Fibroblast of peridontal ligament (primary cell): ENCODE measurements at regions not wholly inside any gene's neighbourhood (a gene's known extent, or its start where the extent isn't known, plus 50 kb on each side); places are given as distances from the start of the nearest gene placed in this dataset.
"Not testable (repeated sequence)": the region's sequence is repeated elsewhere in the genome, so short reads cannot be mapped to it uniquely, and the experiment has no call there.

Source experiments
- DNase-seq: peaks from one replicate; pipeline ENCODE4 v3.0.0-alpha.2; 2010; ENCODE audit errors: extremely low read depth

DNA sequence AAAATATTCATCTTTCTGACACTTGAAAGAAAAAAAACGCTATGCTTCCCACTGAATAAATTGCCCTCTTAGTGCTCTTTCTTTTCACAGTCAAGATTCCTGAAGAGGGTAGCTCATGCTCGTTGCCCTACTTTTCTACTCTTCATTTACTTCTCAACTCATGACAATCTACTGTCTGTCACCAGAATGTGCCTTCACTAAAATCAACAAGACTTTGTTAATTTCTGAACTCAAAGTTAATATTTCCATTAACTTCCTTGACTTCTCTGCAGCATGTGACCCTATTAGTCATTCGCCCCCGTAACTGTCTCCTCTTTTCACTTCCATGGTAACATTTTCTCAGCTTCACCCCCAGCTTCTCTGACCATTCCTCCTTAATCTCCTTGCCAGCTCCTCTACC, 98.9 kb upstream of the MAPRE2 start:
- DNase-seq: no peak

DNA sequence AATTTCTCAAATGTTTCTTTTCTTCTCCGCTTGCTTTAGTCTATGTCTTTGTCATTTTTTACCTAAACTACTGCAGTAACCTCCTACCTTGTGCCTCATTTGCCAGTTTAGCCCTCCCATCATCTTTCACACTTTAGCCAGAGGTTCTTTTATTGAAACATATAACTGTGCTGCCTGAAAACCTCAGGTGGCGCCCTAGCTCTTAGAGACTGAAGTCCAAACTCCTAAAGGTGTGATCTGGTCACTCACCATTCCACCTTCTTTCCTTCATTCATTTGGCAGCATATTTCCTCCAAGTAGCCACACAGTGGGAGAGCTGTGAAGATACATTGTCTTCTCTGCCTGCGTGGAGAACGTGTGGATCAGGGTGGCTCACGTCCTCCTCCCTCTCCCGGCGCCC, 98.2 kb upstream of the MAPRE2 start:
- no peak for DNase-seq

DNA sequence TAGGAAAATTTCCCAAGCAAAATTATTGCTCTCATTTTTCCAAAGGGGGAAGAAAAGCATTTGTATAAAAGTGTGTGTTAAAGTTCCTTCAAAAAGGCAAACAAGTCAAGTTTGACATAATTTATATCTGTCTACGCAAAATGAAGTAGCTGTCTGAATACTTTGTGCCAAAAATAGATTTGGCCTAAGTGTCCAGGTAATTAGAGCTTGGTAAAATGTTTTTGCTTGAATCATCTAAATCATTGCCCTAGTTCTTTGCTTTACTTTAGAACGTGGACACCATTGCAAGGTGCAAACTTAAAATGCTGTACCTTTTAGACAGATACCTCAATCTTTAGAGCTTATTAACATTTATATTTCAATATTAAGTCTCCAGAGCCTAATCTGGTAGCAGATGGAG, 97.6 kb upstream of the MAPRE2 start:
- DNase-seq: no peak

DNA sequence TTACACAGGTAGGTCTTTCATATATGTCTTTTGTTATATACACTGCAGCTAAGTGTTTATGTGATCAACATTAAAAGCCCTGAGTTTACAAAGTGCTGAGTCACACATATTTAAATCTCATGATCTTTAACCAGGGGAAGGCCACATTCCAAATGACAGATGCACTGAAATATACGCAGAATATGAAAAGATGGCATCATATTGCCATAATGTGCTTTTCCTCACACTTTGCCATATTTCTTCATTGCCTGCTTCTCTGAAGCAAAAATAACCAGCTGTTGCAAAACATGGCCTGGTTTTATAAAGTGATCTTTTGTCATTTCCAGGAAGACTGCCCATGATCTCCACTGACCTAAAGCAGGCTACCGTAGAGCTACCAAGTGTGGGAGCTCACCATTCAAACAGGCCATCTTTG, 93.5 kb upstream of the MAPRE2 start:
- DNase-seq: peak; percentile 68

GRCh38 chr18:34951625-34952379, 89.4 kb upstream of the MAPRE2 start:
- no peak for DNase-seq

DNA sequence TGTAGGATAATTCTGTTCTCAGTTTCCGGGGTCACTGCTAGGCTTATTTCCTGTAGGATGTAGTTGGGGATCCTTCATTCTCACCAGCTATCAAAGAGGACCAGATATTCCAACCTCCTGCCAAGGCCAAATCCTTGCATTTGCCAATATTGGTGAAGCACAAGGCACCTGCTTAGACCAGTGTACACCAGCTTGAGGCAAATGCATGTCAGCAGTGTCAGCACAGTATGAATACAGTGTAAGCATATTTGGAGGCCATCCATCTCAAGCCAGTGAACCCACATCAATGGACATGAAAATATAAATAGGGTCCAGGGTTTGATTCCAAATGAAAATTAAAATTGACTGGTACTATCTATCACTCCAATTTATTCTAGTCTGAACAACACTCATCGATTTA, 88.0 kb upstream of the MAPRE2 start:
- DNase-seq: no peak

- not testable (repeated sequence) for DNase-seq
Measured at GRCh38 chr18:34955494-34955893, 85.7 kb upstream of the MAPRE2 start.

GRCh38 chr18:34956663-34957062, 84.5 kb upstream of the MAPRE2 start:
- peak; percentile 24 for DNase-seq

DNA sequence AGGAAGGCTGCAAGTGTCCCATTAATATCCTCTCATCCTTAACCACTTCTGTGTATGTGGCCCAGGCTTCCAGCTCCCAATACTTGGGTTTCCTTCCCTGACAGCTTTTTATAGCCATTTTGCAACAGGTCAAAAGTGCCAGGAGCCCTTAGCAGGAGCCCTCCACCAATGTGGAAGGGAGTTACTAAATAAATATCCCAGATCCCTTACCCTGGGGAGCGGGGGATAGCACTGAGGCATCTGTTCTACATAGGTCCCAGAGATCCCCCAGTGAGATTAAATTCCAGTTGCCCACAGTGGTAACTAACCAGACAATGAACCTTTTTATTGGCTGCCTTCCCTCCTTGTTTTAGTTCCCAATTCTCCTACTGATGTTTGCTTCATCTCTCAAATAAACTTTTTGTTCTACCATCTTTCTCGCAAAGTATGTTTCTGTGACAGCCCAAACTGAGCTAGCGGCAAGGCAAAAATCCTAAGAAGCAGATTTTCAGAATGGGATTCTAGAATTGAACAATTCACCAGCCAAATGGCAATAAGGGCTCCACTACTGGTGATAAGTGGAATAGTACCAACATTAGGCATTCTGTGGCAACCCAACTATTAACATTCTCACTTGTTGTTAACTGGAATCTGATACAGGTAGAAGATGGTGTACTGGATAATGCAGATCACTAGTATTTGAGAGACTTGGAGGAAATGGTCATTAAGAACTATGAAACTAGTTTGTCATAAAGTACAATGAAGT, 83.9 kb upstream of the MAPRE2 start:
- no peak for DNase-seq

DNA sequence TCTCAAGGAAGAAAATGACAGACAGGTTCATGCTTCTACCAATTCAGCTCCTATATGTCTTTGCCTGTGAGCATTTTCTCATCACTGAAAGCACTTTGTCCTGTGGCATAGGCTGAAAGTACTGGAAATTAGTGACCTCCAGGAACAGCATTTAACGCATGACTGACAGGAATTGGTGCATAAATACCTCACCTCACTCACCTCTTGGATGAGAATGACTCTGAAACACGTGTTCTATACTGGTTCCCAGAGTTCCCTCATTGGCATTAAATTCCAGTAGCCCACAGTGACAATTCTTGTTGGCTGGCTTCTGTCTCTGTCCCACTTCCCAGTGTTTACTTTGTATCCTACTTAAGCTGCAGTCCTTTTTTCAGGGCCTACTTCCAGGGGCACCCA, 83.4 kb upstream of the MAPRE2 start:
- DNase-seq: no peak

- no peak for DNase-seq
Measured at GRCh38 chr18:34959211-34959829, 81.9 kb upstream of the MAPRE2 start.

GRCh38 chr18:34959989-34960388, 81.2 kb upstream of the MAPRE2 start:
- DNase-seq: no peak

DNA sequence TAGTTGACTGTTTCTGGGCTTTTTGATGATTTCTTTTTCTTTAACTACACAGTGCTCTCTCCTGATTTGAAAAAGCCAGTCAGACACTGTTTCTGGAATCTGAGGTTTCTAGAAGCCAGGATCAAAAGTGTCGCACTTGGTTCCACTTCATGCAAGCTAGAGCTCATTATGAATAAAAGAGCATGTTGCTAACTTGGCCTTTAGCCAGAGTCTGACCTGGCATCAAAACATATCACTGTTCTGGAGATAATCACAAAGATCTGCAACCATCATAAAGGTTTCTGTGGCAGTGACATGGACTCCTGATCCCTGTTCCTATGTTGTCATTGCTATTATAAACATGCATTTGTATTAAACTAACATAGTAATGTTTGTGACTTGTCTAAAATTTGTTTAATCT, 76.1 kb upstream of the MAPRE2 start:
- DNase-seq: no peak

DNA sequence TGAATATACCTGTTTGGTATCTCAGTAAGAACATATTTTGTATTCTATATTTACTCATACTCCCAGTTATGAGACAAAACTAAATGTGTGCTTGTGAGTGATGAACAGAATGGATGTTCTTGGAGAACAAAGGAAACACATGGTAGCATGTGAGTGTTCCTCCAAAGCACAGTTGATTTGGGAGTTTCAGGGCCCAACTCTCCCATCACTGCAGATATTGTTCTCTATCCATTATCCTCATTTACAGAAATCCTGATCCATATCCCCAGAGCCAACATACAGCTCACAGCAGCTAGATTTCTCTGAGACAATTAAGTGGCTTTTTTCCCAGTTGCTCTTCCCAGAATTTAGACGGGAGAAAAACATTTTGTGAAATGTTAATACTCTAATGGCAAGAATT, 75.6 kb upstream of the MAPRE2 start:
- DNase-seq: no peak

DNA sequence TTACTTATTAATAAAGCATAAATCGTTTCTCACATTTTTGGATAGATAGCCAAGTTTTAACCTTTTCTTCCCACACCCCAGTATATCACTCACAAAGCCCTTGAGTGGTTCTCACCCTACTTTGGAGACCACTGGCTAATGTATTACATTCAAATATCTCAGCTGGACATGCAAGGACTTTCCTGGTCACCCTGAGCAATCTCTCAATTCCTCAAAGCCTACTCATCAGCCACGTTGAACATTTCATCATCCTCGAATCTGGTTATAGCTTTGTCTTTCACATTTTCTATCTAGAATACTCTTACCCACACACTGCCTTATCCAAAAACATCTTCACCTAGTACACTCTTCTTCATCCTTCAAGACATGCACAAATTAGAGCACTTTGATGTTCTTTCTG, 71.1 kb upstream of the MAPRE2 start:
- peak; percentile 31 for DNase-seq

DNA sequence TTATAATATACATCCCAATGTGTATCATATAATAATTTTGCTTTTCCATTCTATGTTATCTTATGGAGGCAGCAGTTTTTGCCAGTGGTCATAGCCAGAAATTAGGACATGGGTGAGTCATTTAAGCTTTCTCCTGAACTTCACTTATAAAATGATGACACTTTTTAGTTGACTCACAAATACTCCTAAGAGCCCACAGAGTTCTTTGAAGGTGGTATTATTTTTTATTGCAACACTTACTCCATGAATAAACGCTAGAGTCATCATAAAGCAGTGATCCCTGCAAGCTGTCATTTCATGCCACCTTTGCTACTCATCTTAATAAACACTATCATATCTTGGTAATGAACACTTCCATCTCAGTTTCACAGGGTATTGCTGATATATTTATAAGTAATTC, 69.9 kb upstream of the MAPRE2 start:
- DNase-seq: no peak

DNA sequence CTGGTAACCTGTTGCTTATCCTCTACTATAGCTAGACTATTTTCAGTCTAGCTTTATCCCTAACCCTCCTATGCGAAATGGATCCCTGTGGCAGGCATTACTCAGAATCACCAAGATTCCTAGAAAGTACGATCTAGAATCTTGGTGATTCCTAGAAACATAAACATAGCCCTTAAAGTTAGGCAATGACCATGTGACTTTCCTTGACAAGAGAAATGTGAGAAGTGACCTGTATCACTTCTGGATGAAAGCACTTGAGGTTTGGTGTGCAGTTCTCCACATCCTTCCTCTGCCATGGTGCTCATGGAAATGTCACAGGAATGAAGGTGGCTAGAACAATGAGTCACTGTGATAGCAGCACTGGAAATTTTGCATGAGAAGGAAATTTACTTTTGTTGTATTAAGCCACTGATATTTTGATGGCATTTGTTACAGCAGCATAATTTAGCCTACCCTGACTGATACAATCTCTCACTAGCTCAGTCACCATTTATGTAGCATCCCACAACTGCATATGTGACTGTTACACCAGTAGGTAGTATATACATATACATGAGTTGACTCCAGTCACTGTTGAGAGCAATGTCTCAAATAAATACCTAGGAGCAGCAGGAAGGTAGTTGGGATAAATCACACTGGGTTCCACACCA, 68.3 kb upstream of the MAPRE2 start:
- DNase-seq: no peak

DNA sequence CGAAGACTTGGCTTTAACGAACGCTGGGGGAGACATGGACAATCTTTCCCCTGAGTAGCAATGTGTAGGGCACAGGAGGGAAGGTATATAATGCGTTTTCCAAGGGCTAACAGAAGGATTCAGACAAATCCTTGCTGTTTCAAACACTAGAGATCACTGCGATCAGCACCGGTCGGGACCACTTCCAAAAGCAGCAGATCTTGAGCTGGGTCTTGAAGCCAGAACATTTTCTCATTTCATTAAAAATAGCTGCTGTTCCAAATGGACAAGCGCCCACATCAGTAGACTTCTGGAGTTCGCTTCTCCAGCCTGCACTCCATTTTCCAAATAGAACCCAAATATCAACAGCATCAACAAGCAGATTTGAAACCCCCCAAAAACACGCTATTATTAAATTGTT, 65.1 kb upstream of the MAPRE2 start:
- DNase-seq: no peak

DNA sequence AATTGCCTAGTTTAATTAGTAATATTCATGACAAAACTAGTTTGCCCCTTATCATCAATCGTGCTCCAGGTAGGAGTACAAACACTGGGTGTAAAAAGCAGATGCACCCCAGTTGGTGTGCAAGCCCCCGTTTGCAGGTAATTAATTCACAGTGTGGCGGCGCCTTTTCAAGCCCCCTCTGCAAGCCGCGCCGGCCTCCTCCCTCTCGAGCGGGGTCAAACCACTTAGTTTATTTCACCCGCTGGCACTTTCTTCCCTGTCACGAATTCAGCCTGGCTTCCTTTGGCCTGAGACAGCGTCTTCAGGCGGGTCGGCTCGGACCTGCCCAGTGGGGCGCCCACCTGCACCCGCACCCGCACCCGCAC, 64.7 kb upstream of the MAPRE2 start:
- no peak for DNase-seq

DNA sequence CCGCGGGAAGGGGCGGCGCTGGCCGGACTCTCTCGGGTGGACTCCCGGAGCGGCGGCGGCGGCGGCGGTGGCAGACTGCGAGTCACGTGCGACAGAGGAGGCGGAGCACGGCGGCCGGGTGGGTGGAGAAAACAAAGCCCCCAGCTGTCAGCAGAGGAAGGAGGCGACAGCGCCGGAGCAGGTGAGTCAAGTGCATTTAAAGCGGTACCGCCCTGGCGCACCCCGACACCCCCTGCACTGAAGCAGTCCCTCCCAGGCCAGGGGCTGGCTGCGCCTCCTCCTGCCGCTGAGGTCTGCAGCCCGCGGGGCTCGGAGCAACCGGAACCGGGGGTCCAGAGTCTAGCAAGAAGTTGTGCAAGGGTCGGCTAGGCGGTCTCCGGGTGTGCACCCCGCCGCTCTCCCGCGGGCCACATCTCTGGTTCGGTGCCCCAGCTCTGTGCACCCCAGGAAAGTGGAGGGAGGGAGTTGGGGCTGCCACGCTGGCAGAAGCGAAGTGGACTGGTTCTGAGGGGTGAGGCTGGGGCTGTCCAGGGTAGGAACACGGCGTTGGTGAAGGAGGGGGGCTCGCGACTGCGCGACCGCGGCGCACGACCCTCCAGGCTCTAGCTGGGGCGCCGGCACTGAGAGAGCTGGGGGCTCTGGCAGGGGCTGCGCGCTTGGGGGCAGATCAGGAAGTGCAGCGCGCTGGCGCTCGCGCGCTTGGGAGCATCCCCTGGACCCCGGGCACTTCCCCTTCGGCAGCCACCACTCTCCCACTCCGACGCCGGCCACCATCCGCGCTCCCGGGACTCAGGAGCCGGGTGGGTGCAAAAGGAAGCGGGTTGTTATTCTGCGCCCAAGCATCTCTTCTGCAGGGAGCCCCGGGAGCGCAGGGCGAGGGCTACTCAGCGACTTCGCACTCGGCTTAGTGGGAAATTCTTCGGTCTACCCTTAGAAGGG, 64.0 kb upstream of the MAPRE2 start:
- DNase-seq: no peak

- DNase-seq: peak; percentile 12
Measured at GRCh38 chr18:34977838-34978532, 63.2 kb upstream of the MAPRE2 start.
